OCI-M1 (cell line): ENCODE measurements at regions not wholly inside any gene's neighbourhood (a gene's known extent, or its start where the extent isn't known, plus 50 kb on each side); places are given as distances from the start of the nearest gene placed in this dataset.
A peak's percentile ranks its signal among the peaks of the same experiment; 100 is the strongest.
"Not testable (repeated sequence)": the region's sequence is repeated elsewhere in the genome, so short reads cannot be mapped to it uniquely, and the experiment has no call there.

Experiments used
- DNase-seq: peaks from one replicate; lab custom pipeline; 2025; lab: John Stamatoyannopoulos, UW

DNA sequence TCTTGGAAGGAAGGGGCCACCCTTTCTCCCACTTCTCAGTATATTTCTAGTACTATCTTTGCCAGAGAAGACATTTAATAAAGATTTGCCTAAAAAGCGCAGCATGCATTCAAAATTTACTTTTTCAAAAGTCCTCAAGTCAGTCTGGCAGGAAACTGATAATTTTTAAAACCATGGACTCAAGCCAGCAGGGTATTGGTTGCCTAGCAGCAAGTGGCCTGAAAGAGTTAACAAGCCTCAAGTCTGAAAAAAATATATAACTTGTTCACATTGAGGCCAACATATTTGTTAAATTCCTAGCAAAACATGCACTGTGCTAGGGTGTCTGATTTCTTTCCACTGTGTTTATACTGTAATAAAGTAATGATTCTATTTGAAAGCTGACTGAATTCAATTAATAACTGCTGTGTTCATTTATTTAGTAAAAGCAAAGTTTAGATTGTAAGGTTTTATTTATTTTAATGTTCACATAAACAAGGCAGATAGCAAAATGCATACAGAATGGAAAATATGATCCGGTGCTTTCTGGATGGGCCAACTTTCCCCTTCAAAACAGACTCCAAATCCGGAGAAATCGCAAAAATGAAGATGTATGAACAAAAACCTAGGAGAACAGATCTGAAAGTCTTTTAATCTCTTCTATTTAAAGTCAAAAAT lies 218.5 kb upstream of the FGF13 start:
- DNase-seq = peak; percentile 73

GRCh38 chrX:138928737-138929459 lies 217.4 kb upstream of the FGF13 start:
- DNase-seq = peak; percentile 83

DNA sequence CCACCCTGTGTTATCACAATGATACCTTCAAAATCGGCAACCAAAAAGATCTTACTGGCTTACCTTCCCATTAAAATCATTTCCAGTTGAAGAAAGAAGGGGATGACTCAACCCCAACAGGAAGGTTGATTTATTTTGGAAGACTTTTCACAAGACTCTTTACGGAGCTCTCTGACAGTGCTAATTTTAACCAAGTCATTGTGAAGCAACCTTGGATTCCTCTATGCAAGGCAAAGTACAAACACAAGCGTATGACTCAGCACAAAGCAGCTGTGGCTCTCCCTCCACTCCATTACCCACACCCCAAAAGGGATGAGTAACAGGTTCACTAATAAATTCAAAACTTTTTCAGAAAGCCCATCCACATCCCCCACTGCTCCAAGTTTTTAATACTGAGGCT lies 213.8 kb upstream of the FGF13 start:
- peak; percentile 54 for DNase-seq

- no peak for DNase-seq
These were observed 212.3 kb upstream of the FGF13 start for GRCh38 chrX:138923805-138924204.

- DNase-seq = no peak
These were observed 209.5 kb upstream of the FGF13 start for GRCh38 chrX:138921031-138921430.

GRCh38 chrX:138917781-138918180 lies 206.3 kb upstream of the FGF13 start:
- no peak for DNase-seq

DNA sequence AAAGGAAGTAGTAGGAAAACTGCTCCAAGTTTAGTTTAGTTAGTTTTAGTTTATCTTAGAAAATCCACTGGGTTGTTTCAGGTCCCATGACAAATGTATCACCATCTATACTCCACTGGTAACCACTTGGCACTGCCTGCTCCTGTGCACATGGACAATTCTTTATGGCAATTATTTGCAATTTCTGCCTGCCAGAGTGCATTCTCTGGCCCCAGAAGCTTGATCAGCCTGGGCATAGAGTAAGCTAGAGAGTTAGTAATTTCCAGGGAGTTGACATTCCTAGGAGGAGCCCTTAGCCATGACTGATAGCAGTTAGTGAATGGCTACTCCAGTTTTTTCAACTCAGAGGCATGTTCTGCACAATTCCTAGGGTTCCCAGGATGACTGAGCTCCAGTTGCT lies 203.2 kb upstream of the FGF13 start:
- DNase-seq = no peak

DNA sequence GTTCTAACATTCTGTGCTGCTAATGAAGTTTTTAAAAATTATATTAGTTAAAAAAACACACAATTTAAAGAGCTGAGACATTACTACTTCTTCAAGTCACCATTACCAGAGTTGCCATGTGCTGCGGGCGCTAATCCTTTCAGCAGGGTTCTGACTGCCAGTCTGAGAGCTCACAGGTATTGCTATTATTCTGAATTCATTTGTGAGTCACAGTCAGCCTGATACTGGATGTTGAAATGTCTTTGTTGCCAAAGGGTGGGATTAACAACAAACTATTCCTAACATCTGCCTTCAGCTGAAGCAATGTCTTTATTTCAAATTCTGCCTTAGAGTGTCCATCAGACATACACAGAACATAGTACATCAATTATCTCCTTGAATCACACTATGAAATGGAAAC lies 197.1 kb upstream of the FGF13 start:
- no peak for DNase-seq

DNA sequence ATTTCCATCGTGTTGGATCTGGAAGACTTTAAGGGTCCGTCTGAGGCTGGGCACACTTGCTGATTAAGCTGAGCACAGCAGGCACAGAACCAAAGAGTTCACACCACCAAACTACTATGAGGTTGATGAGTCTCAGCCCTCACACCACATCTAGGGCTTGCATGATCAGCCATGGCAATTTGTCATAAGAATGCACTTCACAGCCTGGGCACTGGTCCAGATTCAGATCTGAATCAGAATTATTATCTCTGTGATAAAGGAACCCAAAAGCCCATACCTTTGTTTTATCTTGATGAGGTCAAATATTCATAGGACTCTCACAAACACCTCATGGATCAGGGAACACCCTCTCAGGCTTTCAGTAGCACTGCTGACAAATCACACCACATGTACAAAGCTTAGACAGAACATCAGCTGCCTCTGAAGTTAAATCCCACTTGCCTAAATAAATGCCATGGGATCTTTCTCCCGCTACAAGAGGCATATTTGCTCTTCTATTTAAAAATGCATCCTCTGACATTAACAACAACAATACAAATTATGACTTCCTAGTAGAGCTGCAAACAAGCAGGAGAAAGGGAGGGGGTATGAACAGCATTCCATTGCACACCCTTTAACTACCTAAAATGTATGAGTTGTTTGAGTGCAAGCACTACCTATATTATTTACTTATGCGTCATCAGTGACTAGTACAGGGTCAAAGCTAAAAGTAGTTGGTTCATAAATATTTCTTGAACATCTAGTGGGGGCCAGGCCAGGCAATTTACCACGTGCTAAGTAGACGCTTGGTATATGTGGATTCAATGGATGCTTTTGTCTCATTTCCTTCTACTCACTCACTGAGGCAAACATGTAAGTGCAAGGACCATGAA lies 186.3 kb upstream of the FGF13 start:
- DNase-seq = no peak

DNA sequence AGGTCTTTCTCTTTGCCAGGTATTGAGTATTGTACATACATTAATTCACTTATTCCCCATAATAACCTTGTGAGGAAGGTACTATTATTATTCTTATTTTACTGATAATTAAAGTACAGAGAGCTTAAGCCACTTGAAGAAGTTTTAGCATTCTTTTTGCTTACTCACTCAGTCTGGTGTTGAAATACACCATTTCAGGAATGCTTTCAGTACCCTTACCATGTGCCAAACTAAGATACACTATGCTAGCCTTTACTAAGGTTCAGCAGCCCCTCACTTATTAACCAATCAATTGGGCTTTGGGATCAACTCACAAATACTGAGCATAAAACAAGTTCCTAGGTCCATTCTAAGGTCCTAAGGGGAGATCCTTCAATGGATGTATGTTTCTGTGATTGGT lies 179.0 kb upstream of the FGF13 start:
- DNase-seq = no peak

DNA sequence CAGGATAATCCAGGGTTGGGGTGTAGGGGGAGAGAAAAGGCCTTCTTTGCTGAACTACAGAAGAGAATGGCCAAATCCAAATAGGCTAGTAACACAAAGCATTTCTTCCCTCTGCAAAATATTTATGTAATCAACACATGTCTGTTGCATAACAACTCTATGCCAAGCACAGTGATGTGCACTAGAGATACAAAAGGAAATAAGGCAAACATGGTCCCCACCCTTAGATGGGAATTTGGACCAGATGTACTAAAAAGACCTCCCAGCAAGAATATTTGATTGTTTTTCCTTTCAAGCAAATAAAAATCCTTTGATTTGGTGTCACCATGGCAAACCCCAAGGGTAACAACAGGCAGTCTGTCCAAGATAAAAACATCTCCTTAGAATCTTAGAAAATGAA lies 177.6 kb upstream of the FGF13 start:
- no peak for DNase-seq

DNA sequence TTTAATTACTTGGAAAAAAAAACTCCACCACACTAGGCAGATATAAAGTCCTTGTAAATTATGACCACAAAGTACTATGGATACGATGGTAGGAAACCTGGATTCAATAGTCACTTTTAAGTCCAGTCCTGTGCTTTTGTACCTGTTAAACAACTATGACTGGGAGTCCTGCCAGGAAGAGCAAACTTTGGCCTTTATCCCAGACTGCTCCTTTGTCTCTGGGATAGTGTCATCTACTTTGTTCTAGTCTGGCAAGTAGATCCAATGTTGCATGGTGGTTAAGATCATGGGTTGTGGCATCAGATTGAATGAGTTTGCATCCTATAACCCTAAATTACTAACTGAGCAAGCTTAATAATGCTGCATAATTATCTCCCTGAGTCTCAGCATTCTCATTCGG lies 175.3 kb upstream of the FGF13 start:
- DNase-seq = no peak

- DNase-seq = no peak
These were observed 174.4 kb upstream of the FGF13 start for GRCh38 chrX:138885886-138886285.

- not testable (repeated sequence) for DNase-seq
These were observed 168.8 kb upstream of the FGF13 start for GRCh38 chrX:138880293-138880692.

GRCh38 chrX:138877746-138878145 lies 166.2 kb upstream of the FGF13 start:
- DNase-seq = no peak

GRCh38 chrX:138875472-138875871 lies 164.0 kb upstream of the FGF13 start:
- no peak for DNase-seq

DNA sequence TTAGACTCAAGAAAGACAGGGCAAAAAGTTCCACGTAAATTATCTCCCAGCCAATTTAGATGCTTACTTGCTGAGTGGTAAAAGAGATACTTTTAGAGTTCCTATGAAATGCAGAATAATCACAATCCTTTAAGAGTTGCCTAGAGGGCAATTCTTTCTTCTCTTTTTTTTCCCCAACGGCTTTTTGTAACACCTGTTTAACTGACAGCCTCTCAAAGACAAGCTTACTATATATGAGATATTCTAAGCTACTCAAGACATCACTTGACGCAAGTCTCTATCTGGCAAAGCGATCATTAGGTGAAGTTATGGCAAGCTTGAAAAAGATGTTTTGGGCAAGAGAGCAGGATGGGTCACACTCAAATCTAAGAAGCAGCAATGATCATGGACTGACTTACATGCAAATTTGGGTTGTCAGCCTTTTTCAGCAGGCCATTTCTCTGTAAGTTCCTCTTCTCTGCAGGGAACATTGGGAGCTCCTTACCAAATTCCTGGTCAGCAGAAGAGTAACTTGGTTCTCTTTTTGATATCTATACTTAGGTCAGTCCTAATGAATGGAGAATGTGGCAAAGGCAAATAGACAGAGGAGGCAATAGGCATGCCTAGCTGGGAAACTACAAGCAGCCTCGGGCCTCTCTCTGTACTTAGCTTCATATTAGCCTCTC lies 162.9 kb upstream of the FGF13 start:
- DNase-seq = no peak

DNA sequence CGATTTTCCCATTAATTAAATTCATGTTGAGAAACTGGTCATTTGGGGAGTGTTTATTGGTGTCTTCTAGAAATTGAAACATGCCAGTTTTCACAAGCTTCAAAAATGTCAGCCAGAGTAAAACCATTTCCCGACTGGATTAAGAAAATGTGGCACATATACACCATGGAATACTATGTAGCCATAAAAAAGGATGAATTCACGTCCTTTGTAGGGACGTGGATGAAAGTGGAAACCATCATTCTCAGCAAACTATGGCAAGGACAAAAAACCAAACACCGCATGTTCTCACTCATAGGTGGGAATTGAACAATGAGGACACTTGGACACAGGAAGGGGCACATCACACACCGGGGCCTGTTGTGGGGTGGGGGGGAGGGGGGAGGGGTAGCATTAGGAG lies 162.1 kb upstream of the FGF13 start:
- not testable (repeated sequence) for DNase-seq

DNA sequence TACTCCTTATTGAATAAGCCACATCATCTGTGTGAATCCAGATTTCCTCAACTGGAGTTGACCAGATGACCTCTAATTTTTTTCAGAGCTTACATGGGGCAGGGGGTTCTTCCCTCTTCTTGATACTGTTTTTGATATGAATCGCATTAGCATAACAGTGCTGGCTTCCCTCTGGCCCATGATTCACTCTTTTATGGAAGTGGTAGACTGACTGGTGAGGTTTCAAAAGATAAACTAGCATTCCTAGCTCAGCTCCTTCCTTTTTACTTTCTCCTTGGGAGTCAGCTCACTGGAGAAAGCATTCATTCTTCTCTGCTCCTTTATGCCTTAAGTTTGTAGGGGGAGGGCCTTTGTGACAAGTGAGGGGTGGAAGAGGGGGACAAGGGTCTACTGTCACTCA lies 161.0 kb upstream of the FGF13 start:
- DNase-seq = no peak

DNA sequence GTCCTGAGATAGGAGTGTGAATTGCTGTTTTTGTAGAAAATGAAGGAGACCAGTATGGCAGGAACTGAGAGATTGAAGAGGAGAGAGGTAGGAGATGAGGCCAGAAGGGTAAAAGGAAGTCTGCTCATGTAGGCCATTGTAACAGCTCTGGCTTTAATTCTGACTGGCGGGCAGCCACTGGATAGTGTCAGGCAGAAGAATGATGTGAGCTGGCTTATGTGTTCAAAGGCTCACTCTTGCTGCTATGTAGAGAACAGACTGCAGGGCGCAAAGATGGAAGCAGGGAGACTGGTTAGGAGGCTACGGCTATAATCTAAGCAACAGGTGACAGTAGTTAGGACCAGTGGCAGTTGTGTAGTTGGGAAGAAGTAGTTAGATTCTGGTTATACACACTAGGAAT lies 160.2 kb upstream of the FGF13 start:
- DNase-seq = no peak

- DNase-seq = no peak
These were observed 155.1 kb upstream of the FGF13 start for GRCh38 chrX:138866643-138867042.

- DNase-seq = no peak
These were observed 153.7 kb upstream of the FGF13 start for GRCh38 chrX:138865093-138865649.
